ENCODE measurements at regions not wholly inside any gene's neighbourhood (a gene's known extent, or its start where the extent isn't known, plus 50 kb on each side); places are given as distances from the start of the nearest gene placed in this dataset.

DNA sequence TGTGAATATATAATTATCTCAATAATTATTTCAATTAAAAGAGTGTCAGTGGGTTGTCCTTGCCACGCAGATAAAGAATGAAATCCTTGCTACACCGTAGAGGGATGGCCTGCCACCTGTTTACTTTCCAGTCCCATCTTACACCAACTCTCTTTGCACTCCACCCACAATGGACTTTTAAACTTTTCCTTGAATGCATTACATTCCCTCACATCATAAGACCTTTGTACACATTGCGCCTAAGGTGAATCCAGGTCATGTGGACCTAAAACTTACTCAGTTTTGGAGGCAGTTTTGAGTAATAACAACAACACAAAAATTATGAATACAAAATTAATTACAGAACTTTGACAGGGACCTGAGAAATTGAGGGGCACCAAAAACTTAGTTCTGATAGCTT, 78.7 kb upstream of the PDE5A start (continued):
- TF ChIP-seq, protein P1, sequence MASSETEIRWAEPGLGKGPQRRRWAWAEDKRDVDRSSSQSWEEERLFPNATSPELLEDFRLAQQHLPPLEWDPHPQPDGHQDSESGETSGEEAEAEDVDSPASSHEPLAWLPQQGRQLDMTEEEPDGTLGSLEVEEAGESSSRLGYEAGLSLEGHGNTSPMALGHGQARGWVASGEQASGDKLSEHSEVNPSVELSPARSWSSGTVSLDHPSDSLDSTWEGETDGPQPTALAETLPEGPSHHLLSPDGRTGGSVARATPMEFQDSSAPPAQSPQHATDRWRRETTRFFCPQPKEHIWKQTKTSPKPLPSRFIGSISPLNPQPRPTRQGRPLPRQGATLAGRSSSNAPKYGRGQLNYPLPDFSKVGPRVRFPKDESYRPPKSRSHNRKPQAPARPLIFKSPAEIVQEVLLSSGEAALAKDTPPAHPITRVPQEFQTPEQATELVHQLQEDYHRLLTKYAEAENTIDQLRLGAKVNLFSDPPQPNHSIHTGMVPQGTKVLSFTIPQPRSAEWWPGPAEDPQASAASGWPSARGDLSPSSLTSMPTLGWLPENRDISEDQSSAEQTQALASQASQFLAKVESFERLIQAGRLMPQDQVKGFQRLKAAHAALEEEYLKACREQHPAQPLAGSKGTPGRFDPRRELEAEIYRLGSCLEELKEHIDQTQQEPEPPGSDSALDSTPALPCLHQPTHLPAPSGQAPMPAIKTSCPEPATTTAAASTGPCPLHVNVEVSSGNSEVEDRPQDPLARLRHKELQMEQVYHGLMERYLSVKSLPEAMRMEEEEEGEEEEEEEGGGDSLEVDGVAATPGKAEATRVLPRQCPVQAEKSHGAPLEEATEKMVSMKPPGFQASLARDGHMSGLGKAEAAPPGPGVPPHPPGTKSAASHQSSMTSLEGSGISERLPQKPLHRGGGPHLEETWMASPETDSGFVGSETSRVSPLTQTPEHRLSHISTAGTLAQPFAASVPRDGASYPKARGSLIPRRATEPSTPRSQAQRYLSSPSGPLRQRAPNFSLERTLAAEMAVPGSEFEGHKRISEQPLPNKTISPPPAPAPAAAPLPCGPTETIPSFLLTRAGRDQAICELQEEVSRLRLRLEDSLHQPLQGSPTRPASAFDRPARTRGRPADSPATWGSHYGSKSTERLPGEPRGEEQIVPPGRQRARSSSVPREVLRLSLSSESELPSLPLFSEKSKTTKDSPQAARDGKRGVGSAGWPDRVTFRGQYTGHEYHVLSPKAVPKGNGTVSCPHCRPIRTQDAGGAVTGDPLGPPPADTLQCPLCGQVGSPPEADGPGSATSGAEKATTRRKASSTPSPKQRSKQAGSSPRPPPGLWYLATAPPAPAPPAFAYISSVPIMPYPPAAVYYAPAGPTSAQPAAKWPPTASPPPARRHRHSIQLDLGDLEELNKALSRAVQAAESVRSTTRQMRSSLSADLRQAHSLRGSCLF (CRISPR knock-in tag; IDR thresholded peaks at IDR 0.05; ENCODE audit: borderline replicate concordance) = no peak
- TF ChIP-seq KDM5B (CRISPR knock-in tag; IDR thresholded peaks at IDR 0.05; ENCODE audit: borderline replicate concordance) = no peak
- TF ChIP-seq, protein P2, sequence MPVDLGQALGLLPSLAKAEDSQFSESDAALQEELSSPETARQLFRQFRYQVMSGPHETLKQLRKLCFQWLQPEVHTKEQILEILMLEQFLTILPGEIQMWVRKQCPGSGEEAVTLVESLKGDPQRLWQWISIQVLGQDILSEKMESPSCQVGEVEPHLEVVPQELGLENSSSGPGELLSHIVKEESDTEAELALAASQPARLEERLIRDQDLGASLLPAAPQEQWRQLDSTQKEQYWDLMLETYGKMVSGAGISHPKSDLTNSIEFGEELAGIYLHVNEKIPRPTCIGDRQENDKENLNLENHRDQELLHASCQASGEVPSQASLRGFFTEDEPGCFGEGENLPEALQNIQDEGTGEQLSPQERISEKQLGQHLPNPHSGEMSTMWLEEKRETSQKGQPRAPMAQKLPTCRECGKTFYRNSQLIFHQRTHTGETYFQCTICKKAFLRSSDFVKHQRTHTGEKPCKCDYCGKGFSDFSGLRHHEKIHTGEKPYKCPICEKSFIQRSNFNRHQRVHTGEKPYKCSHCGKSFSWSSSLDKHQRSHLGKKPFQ (CRISPR knock-in tag; IDR thresholded peaks at IDR 0.05; ENCODE audit: insufficient replicate concordance) = no peak
- peak; percentile 27; the same call in 1 of the 2 replicates for TF ChIP-seq LCORL (IDR thresholded peaks at IDR 0.05)
- TF ChIP-seq LCORL (CRISPR knock-in tag; IDR thresholded peaks at IDR 0.05) = no peak; the same call in 1 of the 2 replicates
- no peak for TF ChIP-seq KLF16 (CRISPR knock-in tag; IDR thresholded peaks at IDR 0.05)
- TF ChIP-seq, protein P3, sequence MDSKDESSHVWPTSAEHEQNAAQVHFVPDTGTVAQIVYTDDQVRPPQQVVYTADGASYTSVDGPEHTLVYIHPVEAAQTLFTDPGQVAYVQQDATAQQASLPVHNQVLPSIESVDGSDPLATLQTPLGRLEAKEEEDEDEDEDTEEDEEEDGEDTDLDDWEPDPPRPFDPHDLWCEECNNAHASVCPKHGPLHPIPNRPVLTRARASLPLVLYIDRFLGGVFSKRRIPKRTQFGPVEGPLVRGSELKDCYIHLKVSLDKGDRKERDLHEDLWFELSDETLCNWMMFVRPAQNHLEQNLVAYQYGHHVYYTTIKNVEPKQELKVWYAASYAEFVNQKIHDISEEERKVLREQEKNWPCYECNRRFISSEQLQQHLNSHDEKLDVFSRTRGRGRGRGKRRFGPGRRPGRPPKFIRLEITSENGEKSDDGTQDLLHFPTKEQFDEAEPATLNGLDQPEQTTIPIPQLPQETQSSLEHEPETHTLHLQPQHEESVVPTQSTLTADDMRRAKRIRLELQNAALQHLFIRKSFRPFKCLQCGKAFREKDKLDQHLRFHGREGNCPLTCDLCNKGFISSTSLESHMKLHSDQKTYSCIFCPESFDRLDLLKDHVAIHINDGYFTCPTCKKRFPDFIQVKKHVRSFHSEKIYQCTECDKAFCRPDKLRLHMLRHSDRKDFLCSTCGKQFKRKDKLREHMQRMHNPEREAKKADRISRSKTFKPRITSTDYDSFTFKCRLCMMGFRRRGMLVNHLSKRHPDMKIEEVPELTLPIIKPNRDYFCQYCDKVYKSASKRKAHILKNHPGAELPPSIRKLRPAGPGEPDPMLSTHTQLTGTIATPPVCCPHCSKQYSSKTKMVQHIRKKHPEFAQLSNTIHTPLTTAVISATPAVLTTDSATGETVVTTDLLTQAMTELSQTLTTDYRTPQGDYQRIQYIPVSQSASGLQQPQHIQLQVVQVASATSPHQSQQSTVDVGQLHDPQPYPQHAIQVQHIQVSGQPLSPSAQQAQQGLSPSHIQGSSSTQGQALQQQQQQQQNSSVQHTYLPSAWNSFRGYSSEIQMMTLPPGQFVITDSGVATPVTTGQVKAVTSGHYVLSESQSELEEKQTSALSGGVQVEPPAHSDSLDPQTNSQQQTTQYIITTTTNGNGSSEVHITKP (CRISPR knock-in tag; IDR thresholded peaks at IDR 0.05; ENCODE audit: low read depth) = no peak
- TF ChIP-seq MXD4 (CRISPR knock-in tag; IDR thresholded peaks at IDR 0.05) = no peak
- no peak for TF ChIP-seq SMYD3 (CRISPR knock-in tag; IDR thresholded peaks at IDR 0.05)
- TF ChIP-seq, protein P4, sequence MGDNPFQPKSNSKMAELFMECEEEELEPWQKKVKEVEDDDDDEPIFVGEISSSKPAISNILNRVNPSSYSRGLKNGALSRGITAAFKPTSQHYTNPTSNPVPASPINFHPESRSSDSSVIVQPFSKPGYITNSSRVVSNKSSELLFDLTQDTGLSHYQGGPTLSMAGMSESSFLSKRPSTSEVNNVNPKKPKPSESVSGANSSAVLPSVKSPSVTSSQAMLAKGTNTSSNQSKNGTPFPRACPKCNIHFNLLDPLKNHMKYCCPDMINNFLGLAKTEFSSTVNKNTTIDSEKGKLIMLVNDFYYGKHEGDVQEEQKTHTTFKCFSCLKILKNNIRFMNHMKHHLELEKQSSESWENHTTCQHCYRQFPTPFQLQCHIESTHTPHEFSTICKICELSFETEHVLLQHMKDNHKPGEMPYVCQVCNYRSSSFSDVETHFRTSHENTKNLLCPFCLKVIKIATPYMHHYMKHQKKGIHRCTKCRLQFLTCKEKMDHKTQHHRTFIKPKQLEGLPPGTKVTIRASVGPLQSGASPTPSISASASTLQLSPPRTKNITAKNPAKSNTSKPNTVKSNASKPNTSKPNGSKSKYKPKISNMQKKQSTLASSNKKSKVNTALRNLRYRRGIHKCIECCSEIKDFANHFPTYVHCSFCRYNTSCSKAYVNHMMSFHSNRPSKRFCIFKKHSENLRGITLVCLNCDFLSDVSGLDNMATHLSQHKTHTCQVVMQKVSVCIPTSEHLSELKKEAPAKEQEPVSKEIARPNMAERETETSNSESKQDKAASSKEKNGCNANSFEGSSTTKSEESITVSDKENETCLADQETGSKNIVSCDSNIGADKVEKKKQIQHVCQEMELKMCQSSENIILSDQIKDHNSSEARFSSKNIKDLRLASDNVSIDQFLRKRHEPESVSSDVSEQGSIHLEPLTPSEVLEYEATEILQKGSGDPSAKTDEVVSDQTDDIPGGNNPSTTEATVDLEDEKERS (CRISPR knock-in tag; IDR thresholded peaks at IDR 0.05) = no peak
- TF ChIP-seq RFX5 (IDR thresholded peaks at IDR 0.05; ENCODE audit: low read depth, low read length) = no peak
- no peak for TF ChIP-seq SALL2 (CRISPR knock-in tag; IDR thresholded peaks at IDR 0.05)
- peak; percentile 59; the same call in 1 of the 2 replicates for TF ChIP-seq FOSL2 (CRISPR knock-in tag; IDR thresholded peaks at IDR 0.05)
- TF ChIP-seq BORCS8-MEF2B (CRISPR knock-in tag; IDR thresholded peaks at IDR 0.05) = no peak
- TF ChIP-seq ZNF605 (CRISPR knock-in tag; IDR thresholded peaks at IDR 0.05) = no peak
